ENCODE measurements at regions not wholly inside any gene's neighbourhood (a gene's known extent, or its start where the extent isn't known, plus 50 kb on each side); places are given as distances from the start of the nearest gene placed in this dataset.

DNA sequence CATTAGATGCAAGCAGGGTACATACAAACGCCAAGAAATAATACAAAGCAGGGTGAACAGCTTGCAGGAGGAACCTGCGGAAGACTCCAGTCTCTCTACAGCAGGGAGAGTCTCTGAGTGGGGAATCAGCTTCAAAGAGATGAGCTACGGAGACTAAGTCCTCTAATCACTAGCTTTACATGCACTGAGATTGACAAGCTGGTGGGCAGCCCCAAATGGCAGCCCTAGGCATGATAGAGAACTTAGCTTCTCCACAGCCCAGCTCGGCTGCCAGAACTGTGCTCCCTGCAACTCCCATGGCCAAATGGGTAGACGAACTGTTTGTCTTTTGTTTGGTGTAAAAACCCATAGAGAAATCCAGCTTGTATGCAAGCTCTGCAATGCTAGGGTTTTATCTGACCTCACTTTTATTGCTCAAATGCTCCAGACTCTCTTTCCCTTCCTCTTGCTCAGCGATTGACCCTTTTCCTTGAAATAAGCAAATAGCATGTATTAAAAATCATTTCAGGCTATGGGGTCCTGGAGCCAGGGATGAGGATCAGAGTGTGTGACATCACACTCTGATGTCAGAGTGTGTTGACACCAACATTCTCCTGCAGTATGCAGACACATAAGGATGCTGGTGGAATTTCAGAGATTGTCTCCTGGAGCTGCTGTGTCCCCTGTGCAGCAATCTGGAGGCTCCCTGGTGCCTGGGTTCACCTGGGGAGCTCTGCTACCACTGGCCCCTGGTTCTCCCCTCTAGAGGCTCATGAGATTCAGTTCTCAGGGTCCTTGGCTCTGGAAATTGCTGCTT lies 238.5 kb downstream of the TTLL7 start:
- ATAC-seq: no peak
- no peaks in the 10 kb centered on the region for H3K36me3 ChIP-seq

DNA sequence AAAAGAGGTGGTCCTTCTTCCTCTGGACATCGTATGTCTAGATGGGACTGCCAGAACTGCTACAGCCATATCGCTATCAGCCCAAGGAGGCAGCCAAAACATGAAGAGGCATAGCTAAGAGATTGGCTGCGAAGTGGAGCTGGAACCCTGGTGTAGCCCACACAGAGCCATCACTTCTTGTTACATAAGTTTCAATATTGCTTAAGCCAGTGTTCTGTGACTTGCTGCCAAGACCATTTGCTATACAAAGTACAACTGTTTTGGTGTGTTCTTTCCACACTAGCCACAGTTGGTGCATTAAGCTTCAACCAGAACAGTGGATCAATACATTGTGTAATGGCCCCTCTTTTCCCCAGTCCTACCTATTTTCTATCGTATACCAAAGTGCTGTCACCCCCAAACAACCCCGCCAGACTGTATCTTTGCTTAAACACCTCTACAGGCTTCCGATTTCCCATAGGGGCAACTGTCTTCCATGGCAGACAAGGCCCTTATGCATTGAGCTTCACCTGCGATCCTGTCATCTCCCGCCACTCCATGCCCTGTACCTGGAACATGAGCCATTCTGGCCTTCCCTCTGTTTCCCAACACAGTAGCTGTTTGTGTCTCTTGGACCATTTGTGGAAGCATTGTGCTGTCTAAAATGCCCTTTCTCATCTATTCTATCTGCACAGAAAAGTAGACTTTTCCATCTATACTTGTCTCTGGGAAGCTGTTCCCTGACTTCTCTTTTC lies 241.8 kb downstream of the TTLL7 start:
- Histone ChIP-seq H3K4me1 (no peaks in the 10 kb centered on the region), H3K27me3 (no peaks in the 10 kb centered on the region), H3K9me3 (no peaks in the 10 kb centered on the region), H3K36me3 (no peaks in the 10 kb centered on the region), H3K4me3 (no peak overlapping the region), H3K27ac (no peak overlapping the region)
- in situ Hi-C loops (cut with MboI; ENCODE audit: low sequenced_read_pairs in 4 of 4): no loop called here
- ATAC-seq (no peak), DNase-seq (no peak)
- intact Hi-C loops (cut with DNase I; ENCODE audit: low total_unique reads): no loop called here
- TF ChIP-seq, protein P1, sequence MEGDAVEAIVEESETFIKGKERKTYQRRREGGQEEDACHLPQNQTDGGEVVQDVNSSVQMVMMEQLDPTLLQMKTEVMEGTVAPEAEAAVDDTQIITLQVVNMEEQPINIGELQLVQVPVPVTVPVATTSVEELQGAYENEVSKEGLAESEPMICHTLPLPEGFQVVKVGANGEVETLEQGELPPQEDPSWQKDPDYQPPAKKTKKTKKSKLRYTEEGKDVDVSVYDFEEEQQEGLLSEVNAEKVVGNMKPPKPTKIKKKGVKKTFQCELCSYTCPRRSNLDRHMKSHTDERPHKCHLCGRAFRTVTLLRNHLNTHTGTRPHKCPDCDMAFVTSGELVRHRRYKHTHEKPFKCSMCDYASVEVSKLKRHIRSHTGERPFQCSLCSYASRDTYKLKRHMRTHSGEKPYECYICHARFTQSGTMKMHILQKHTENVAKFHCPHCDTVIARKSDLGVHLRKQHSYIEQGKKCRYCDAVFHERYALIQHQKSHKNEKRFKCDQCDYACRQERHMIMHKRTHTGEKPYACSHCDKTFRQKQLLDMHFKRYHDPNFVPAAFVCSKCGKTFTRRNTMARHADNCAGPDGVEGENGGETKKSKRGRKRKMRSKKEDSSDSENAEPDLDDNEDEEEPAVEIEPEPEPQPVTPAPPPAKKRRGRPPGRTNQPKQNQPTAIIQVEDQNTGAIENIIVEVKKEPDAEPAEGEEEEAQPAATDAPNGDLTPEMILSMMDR (IDR thresholded peaks at IDR 0.05 in 4 of 5, conservative IDR thresholded peaks at IDR 0.05 in 1 of 5): no peak
- no peak for TF ChIP-seq POLR2A (IDR thresholded peaks at IDR 0.05)

More for the DNA sequence above, 238.5 kb downstream of the TTLL7 start:
- Histone ChIP-seq H3K4me1 (no peaks in the 10 kb centered on the region), H3K4me3 (no peak overlapping the region), H3K9me3 (no peaks in the 10 kb centered on the region), H3K27ac (no peak overlapping the region), H3K27me3 (no peaks in the 10 kb centered on the region)
- TF ChIP-seq, protein P1 (IDR thresholded peaks at IDR 0.05 in 4 of 5, conservative IDR thresholded peaks at IDR 0.05 in 1 of 5): no peak
- no peak for TF ChIP-seq POLR2A (IDR thresholded peaks at IDR 0.05)
- intact Hi-C loops (cut with DNase I; ENCODE audit: low total_unique reads) (no loop called here), in situ Hi-C loops (cut with MboI; ENCODE audit: low sequenced_read_pairs in 4 of 4) (no loop called here)
- DNase-seq: no peak

DNA sequence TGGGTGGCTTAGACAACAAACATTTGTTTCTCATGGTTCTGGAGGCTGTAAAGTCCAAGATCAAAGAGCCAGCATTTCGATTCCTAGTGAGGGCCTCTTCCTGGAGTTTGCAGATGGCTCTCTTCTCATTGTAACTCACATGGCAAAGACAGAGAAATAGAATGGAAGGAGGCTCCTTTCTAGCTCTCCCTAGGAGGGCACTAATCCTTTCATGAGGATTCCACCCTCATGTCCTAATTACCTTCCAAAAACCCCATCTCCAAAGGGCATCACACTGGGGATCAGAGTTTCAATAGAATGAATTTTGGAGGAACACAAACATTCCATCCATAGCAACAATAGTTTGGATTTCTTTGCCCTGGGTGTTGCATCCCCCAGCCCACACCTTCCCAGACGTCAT lies 247.3 kb downstream of the TTLL7 start:
- TF ChIP-seq, protein P1 (IDR thresholded peaks at IDR 0.05 in 4 of 5, conservative IDR thresholded peaks at IDR 0.05 in 1 of 5): no peak
- no peak for TF ChIP-seq POLR2A (IDR thresholded peaks at IDR 0.05)
- H3K27ac ChIP-seq: no peak overlapping the region
- no peaks in the 10 kb centered on the region for H3K4me1 ChIP-seq
- in situ Hi-C loops (cut with MboI; ENCODE audit: low sequenced_read_pairs in 4 of 4) (no loop called here), intact Hi-C loops (cut with DNase I; ENCODE audit: low total_unique reads) (no loop called here)
- no peak for ATAC-seq
- H3K9me3 ChIP-seq: no peaks in the 10 kb centered on the region
- DNase-seq: no peak
- H3K4me3 ChIP-seq: no peak overlapping the region
- no peaks in the 10 kb centered on the region for H3K36me3 ChIP-seq
- no peaks in the 10 kb centered on the region for H3K27me3 ChIP-seq

DNA sequence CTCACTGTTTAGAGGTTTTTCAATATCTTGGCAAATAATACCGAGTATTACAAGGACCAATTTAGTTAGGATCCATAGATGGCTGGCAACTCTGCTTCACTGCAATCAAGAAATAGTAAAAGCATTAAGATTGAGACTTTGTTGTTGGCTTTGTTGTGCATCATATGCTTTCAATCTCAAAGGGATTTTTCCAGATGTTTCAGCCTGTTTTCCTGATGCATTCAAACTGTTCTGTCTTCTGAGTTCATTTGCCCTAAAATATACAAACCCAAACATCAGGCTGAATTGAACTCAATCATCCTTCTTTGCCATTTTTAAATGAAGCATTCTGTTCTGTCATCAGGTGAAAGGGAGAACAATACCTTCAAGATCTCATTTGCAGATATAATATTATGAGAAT lies 248.7 kb downstream of the TTLL7 start:
- no peak overlapping the region for H3K27ac ChIP-seq
- H3K9me3 ChIP-seq: no peaks in the 10 kb centered on the region
- no peaks in the 10 kb centered on the region for H3K4me1 ChIP-seq
- H3K4me3 ChIP-seq: no peak overlapping the region
- DNase-seq (no peak), ATAC-seq (no peak)
- in situ Hi-C loops (cut with MboI; ENCODE audit: low sequenced_read_pairs in 4 of 4) (no loop called here), intact Hi-C loops (cut with DNase I; ENCODE audit: low total_unique reads) (no loop called here)
- H3K36me3 ChIP-seq: no peaks in the 10 kb centered on the region
- H3K27me3 ChIP-seq: no peaks in the 10 kb centered on the region
- TF ChIP-seq, protein P1 (IDR thresholded peaks at IDR 0.05 in 4 of 5, conservative IDR thresholded peaks at IDR 0.05 in 1 of 5): no peak
- no peak for TF ChIP-seq POLR2A (IDR thresholded peaks at IDR 0.05)

Data from gastrocnemius medialis (tissue), 4 donors.